Panc1 (cell line): ENCODE measurements at regions not wholly inside any gene's neighbourhood (a gene's known extent, or its start where the extent isn't known, plus 50 kb on each side); places are given as distances from the start of the nearest gene placed in this dataset.

Experiments
- ATAC-seq: fragments of 200-7000 bp; cut with Tn5 transposase; 2 replicates; pipeline ENCODE4 v1.9.1; 2020; ENCODE audit warnings: mild to moderate bottlenecking, moderate library complexity
- BruUV-seq: library from RNA; stranded (reverse); fragments of 400-500 nt; replicated peaks from 2 replicates; lab custom pipeline; 2021; lab: Mats Ljungman, UMichigan
- CTCF ChIA-PET: fragments of 300-600 bp; sonication (Branson Sonifier 250); formaldehyde crosslinking; loops from one replicate; lab custom pipeline; 2022; ENCODE audit warnings: antibody characterized with exemption; lab: Charles Lee
- POLR2A ChIA-PET: fragments of 300-600 bp; sonication (Branson Sonifier 250); formaldehyde crosslinking; loops from one replicate; lab custom pipeline; 2022; ENCODE audit warnings: antibody characterized with exemption; lab: Charles Lee
- DNase-seq: peaks from one replicate; pipeline ENCODE4 v3.0.0-alpha.2; 2010; ENCODE audit warnings: low read depth, low spot score
- H3K27ac ChIP-seq: 2 replicates; pipeline ENCODE4 v1.5.1; 2011; ENCODE audit warnings: mild to moderate bottlenecking, low read length, inconsistent platforms
- H3K27me3 ChIP-seq: fragments of 200-500 bp; sonication (Bioruptor generic); 2 replicates; pipeline ENCODE4 v1.6.0; 2014; ENCODE audit warnings: low read length, inconsistent platforms; ENCODE audit not compliant: control insufficient read depth, insufficient read depth
- H3K36me3 ChIP-seq: fragments of 200-500 bp; sonication (Bioruptor generic); 2 replicates; pipeline ENCODE4 v1.5.1; 2014; ENCODE audit warnings: inconsistent platforms, mild to moderate bottlenecking, low read length, moderate library complexity; ENCODE audit not compliant: control insufficient read depth, insufficient read depth
- H3K4me1 ChIP-seq: 2 replicates; pipeline ENCODE4 v1.5.1; 2011; ENCODE audit warnings: inconsistent platforms, mild to moderate bottlenecking, low read length, moderate library complexity; ENCODE audit not compliant: control insufficient read depth, insufficient read depth
- H3K4me3 ChIP-seq, 2 experiments: 2 replicates each; pipeline ENCODE4 v1.5.1; 2011 to 2012; ENCODE audit warnings: low read depth in 2 of 2, low read length in 2 of 2, mild to moderate bottlenecking in 2 of 2, inconsistent platforms in 1 of 2, moderate library complexity in 1 of 2
- H3K9me3 ChIP-seq: fragments of 200-500 bp; sonication (Bioruptor generic); 2 replicates; pipeline ENCODE4 v1.5.1; 2014; ENCODE audit warnings: low read depth, mild to moderate bottlenecking, inconsistent platforms, low read length, moderate library complexity; ENCODE audit not compliant: control insufficient read depth, insufficient read depth
- CTCF ChIP-seq: fragments of 450-650 bp; IDR thresholded peaks from 2 replicates; pipeline ENCODE4 v1.5.1; 2017; ENCODE audit warnings: mild to moderate bottlenecking
- POLR2AphosphoS5 ChIP-seq: IDR thresholded peaks from 2 replicates; pipeline ENCODE4 v1.6.1; 2012; ENCODE audit warnings: mild to moderate bottlenecking, low read depth, low read length, moderate library complexity
- REST ChIP-seq, 2 experiments: IDR thresholded peaks; 2 replicates each; pipeline ENCODE4 v1.6.1; 2011 to 2012; ENCODE audit warnings: low read depth in 2 of 2, control low read depth in 1 of 2, low read length in 1 of 2, mild to moderate bottlenecking in 1 of 2, moderate library complexity in 1 of 2; ENCODE audit not compliant: insufficient read depth in 1 of 2
- SIN3A ChIP-seq: IDR thresholded peaks from 2 replicates; pipeline ENCODE4 v1.6.1; 2012; ENCODE audit warnings: low read depth, mild to moderate bottlenecking, low read length, moderate library complexity, borderline replicate concordance; ENCODE audit not compliant: insufficient read depth
- TCF7L2 ChIP-seq: IDR thresholded peaks from 2 replicates; pipeline ENCODE4 v1.6.1; 2011; ENCODE audit warnings: mild to moderate bottlenecking, low read depth, low read length, inconsistent platforms
- in situ Hi-C: cut with HindIII; loops from 2 replicates; pipeline ENCODE4 v1.10.0; 2016; ENCODE audit warnings: low sequenced_read_pairs, low pct_unique_long_range_greater_than_20kb
- intact Hi-C: fragments of 100-400 bp; cut with micrococcal nuclease; formaldehyde crosslinking; loops from one replicate; pipeline ENCODE4 v1.10.0; 2022; ENCODE audit not compliant: unreplicated experiment

- no peak for DNase-seq
- Histone ChIP-seq H3K27ac (no peak overlapping the region), H3K9me3 (no peaks in the 10 kb centered on the region), H3K4me1 (no peaks in the 10 kb centered on the region), H3K27me3 (no peaks in the 10 kb centered on the region), H3K4me3 (no peak overlapping the region), H3K36me3 (no peaks in the 10 kb centered on the region)
- no TSS peak for BruUV-seq
- TF ChIP-seq REST (IDR thresholded peaks at IDR 0.05; ENCODE audit: insufficient read depth in 1 of 2, low read depth in 2 of 2, low read length in 1 of 2) (no peak), TCF7L2 (no peak), POLR2AphosphoS5 (no peak), CTCF (no peak), SIN3A (no peak)
- ATAC-seq, result no peak
- ChIA-PET POLR2A (no interaction called here), CTCF (no interaction called here)
- in situ Hi-C loops (no loop called here), intact Hi-C loops (no loop called here)
These were observed 699.0 kb downstream of the ETS1 start for GRCh38 chr11:127888386-127888785.

- H3K4me3 ChIP-seq, result no peak overlapping the region
- no peaks in the 10 kb centered on the region for H3K36me3 ChIP-seq
- ChIA-PET POLR2A (no interaction called here), CTCF (no interaction called here)
- no peaks in the 10 kb centered on the region for H3K9me3 ChIP-seq
- intact Hi-C loops (no loop called here), in situ Hi-C loops (no loop called here)
- BruUV-seq, result no TSS peak
- H3K27ac ChIP-seq, result no peak overlapping the region
- no peak for ATAC-seq
- H3K27me3 ChIP-seq, result no peaks in the 10 kb centered on the region
- H3K4me1 ChIP-seq, result no peaks in the 10 kb centered on the region
- DNase-seq, result no peak
- no peak for TF ChIP-seq CTCF
- no peak for TF ChIP-seq REST (IDR thresholded peaks at IDR 0.05; ENCODE audit: insufficient read depth in 1 of 2, low read depth in 2 of 2, low read length in 1 of 2)
- TF ChIP-seq TCF7L2, result no peak
- TF ChIP-seq SIN3A, result no peak
- no peak for TF ChIP-seq POLR2AphosphoS5
These were observed 712.2 kb downstream of the ETS1 start for GRCh38 chr11:127875131-127875530.
